ENCODE measurements at regions not wholly inside any gene's neighbourhood (a gene's known extent, or its start where the extent isn't known, plus 50 kb on each side); places are given as distances from the start of the nearest gene placed in this dataset.
"Not testable (repeated sequence)": the region's sequence is repeated elsewhere in the genome, so short reads cannot be mapped to it uniquely, and the experiment has no call there.

DNA sequence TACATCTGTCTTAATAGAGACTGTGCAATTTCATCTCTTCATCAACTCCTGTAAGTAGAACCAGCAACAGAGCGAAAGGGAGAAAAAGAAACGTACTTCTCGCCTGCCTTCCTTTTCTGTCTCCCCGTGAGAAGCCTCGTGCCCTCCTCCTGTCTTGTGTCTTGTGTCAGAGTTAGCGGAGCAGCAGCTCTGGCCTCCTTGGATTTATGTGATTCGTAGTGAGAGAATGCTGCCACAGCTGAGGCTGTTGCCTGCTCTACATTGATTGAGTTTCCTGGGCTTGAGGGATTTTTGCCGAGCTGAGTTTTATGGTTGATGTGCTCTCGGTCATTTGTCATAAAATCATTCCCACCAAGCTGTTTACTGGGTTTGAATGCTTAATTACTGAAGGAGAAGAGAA is 579.1 kb upstream of the RBFOX1 start:
- Histone ChIP-seq H3K27me3 (ENCODE audit: control insufficient read depth, insufficient read depth, low read length, poor library complexity, severe bottlenecking) (no peaks in the 10 kb centered on the region), H3K9me3 (ENCODE audit: control insufficient read depth, low read length) (no peaks in the 10 kb centered on the region), H3K27ac (ENCODE audit: insufficient read depth, low read depth, low read length, poor library complexity, severe bottlenecking) (no peak overlapping the region), H3K4me3 (ENCODE audit: insufficient read depth, low read depth, low read length) (no peak overlapping the region), H3K36me3 (ENCODE audit: control insufficient read depth, insufficient read depth, low read length) (no peaks in the 10 kb centered on the region), H3K4me1 (ENCODE audit: control insufficient read depth, insufficient read depth, low read length) (no peaks in the 10 kb centered on the region)
- WGBS, 2 experiments = 51 to 65% methylated on average over 9 of the region's 9 CpGs

- Histone ChIP-seq H3K4me1 (ENCODE audit: control insufficient read depth, insufficient read depth, low read length) (no peaks in the 10 kb centered on the region), H3K27me3 (ENCODE audit: control insufficient read depth, insufficient read depth, low read length, poor library complexity, severe bottlenecking) (no peaks in the 10 kb centered on the region), H3K9me3 (ENCODE audit: control insufficient read depth, low read length) (no peaks in the 10 kb centered on the region), H3K27ac (ENCODE audit: insufficient read depth, low read depth, low read length, poor library complexity, severe bottlenecking) (no peak overlapping the region), H3K36me3 (ENCODE audit: control insufficient read depth, insufficient read depth, low read length) (no peaks in the 10 kb centered on the region), H3K4me3 (ENCODE audit: insufficient read depth, low read depth, low read length) (no peak overlapping the region)
- 90 to 94% methylated on average over 1 of the region's 1 CpG for WGBS, 2 experiments
These were observed 581.5 kb upstream of the RBFOX1 start for GRCh38 chr16:6751191-6751590.

- H3K36me3 ChIP-seq (ENCODE audit: control insufficient read depth, insufficient read depth, low read length) = no peaks in the 10 kb centered on the region
- H3K27ac ChIP-seq (ENCODE audit: insufficient read depth, low read depth, low read length, poor library complexity, severe bottlenecking) = no peak overlapping the region
- H3K4me3 ChIP-seq (ENCODE audit: insufficient read depth, low read depth, low read length) = no peak overlapping the region
- 84 to 86% methylated on average over 4 of the region's 4 CpGs for WGBS, 2 experiments
- H3K9me3 ChIP-seq (ENCODE audit: control insufficient read depth, low read length) = no peaks in the 10 kb centered on the region
- H3K4me1 ChIP-seq (ENCODE audit: control insufficient read depth, insufficient read depth, low read length) = no peaks in the 10 kb centered on the region
- H3K27me3 ChIP-seq (ENCODE audit: control insufficient read depth, insufficient read depth, low read length, poor library complexity, severe bottlenecking) = no peaks in the 10 kb centered on the region
These were observed 582.9 kb upstream of the RBFOX1 start for GRCh38 chr16:6749698-6750097.

DNA sequence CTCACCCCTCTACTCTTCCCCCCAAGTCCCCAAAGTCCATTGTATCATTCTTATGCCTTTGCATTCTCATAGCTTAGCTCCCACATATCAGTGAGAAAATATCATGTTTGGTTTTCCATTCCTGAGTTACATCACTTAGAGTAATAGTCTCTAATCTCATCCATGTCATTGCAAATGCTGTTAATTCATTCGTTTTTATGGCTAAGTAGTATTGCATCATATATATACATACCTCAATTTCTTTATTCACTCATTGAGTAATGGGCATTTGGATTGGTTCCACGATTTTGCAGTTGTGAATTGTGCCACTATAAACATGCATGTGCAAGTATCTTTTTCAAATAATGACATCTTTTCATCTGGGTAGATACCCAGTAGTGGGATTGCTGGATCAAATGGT is 596.3 kb upstream of the RBFOX1 start:
- not testable (repeated sequence) for H3K9me3 ChIP-seq (ENCODE audit: control insufficient read depth, low read length); H3K36me3 ChIP-seq (ENCODE audit: control insufficient read depth, insufficient read depth, low read length); H3K4me1 ChIP-seq (ENCODE audit: control insufficient read depth, insufficient read depth, low read length); H3K27me3 ChIP-seq (ENCODE audit: control insufficient read depth, insufficient read depth, low read length, poor library complexity, severe bottlenecking); H3K27ac ChIP-seq (ENCODE audit: insufficient read depth, low read depth, low read length, poor library complexity, severe bottlenecking); H3K4me3 ChIP-seq (ENCODE audit: insufficient read depth, low read depth, low read length)
- WGBS, 2 experiments = 90% methylated on average over 1 of the region's 2 CpGs; no CpG with 5 or more reads in 1 of the 2 experiments

GRCh38 chr16:6735631-6736030 is 597.0 kb upstream of the RBFOX1 start:
- no peaks in the 10 kb centered on the region for H3K4me1 ChIP-seq (ENCODE audit: control insufficient read depth, insufficient read depth, low read length)
- H3K4me3 ChIP-seq (ENCODE audit: insufficient read depth, low read depth, low read length) = no peak overlapping the region
- H3K27ac ChIP-seq (ENCODE audit: insufficient read depth, low read depth, low read length, poor library complexity, severe bottlenecking) = no peak overlapping the region
- no peaks in the 10 kb centered on the region for H3K9me3 ChIP-seq (ENCODE audit: control insufficient read depth, low read length)
- no peaks in the 10 kb centered on the region for H3K36me3 ChIP-seq (ENCODE audit: control insufficient read depth, insufficient read depth, low read length)
- H3K27me3 ChIP-seq (ENCODE audit: control insufficient read depth, insufficient read depth, low read length, poor library complexity, severe bottlenecking) = no peaks in the 10 kb centered on the region
- 30 to 33% methylated on average over 3 of the region's 3 CpGs for WGBS, 2 experiments

DNA sequence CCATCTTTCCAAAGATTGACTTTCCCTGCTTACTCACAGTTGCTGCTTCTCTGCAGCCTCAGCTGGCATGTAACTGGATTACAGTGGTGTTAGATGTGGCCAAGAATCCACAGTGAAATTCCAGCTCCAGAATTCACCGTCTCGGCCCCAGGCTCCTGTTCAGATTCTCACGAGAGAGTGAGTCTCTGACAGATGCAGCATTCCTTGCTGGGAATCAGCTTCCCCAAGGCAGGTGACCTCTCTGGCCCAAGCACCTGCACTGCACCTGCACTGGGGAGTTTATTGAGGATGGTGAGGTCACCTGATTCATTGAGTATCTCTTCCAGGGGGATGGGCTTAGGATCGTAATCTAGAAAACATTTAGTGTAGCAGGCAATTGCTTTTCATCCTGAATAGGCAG is 600.5 kb upstream of the RBFOX1 start:
- Histone ChIP-seq H3K36me3 (ENCODE audit: control insufficient read depth, insufficient read depth, low read length) (no peaks in the 10 kb centered on the region), H3K27ac (ENCODE audit: insufficient read depth, low read depth, low read length, poor library complexity, severe bottlenecking) (no peak overlapping the region), H3K9me3 (ENCODE audit: control insufficient read depth, low read length) (no peaks in the 10 kb centered on the region), H3K4me1 (ENCODE audit: control insufficient read depth, insufficient read depth, low read length) (no peaks in the 10 kb centered on the region), H3K4me3 (ENCODE audit: insufficient read depth, low read depth, low read length) (no peak overlapping the region), H3K27me3 (ENCODE audit: control insufficient read depth, insufficient read depth, low read length, poor library complexity, severe bottlenecking) (no peaks in the 10 kb centered on the region)
- WGBS, 2 experiments = 71 to 77% methylated on average over 4 of the region's 4 CpGs

GRCh38 chr16:6728381-6728780 is 604.3 kb upstream of the RBFOX1 start:
- 95% methylated on average over 2 of the region's 3 CpGs; no CpG with 5 or more reads in 1 of the 2 experiments for WGBS, 2 experiments

DNA sequence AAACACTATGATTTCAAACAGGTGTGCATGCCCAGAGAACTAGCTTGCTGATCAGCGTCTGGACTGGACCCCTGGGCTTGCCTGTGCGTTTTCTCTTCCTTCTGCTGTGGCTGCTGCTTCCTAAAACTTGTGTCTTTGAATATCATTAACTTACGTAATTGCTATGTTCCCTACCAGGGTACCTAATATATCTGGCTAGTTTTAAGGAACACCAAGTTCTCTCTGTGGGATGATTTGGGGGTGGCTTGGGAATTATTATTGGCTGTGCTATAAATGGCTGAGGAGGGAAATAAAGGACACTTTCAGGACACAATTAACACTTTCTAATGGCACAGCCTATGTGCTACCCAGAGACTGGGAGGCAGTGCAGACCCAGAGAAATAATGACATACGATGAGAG is 606.0 kb upstream of the RBFOX1 start:
- Histone ChIP-seq H3K4me1 (ENCODE audit: control insufficient read depth, insufficient read depth, low read length) (no peaks in the 10 kb centered on the region), H3K27me3 (ENCODE audit: control insufficient read depth, insufficient read depth, low read length, poor library complexity, severe bottlenecking) (no peaks in the 10 kb centered on the region), H3K4me3 (ENCODE audit: insufficient read depth, low read depth, low read length) (no peak overlapping the region), H3K27ac (ENCODE audit: insufficient read depth, low read depth, low read length, poor library complexity, severe bottlenecking) (no peak overlapping the region), H3K9me3 (ENCODE audit: control insufficient read depth, low read length) (no peaks in the 10 kb centered on the region), H3K36me3 (ENCODE audit: control insufficient read depth, insufficient read depth, low read length) (no peaks in the 10 kb centered on the region)
- WGBS, 2 experiments = 93 to 96% methylated on average over 3 of the region's 4 CpGs

More at GRCh38 chr16:6728381-6728780, 604.3 kb upstream of the RBFOX1 start:
- no peak overlapping the region for H3K4me3 ChIP-seq (ENCODE audit: insufficient read depth, low read depth, low read length)
- no peaks in the 10 kb centered on the region for H3K9me3 ChIP-seq (ENCODE audit: control insufficient read depth, low read length)
- no peaks in the 10 kb centered on the region for H3K27me3 ChIP-seq (ENCODE audit: control insufficient read depth, insufficient read depth, low read length, poor library complexity, severe bottlenecking)
- H3K4me1 ChIP-seq (ENCODE audit: control insufficient read depth, insufficient read depth, low read length) = no peaks in the 10 kb centered on the region
- H3K36me3 ChIP-seq (ENCODE audit: control insufficient read depth, insufficient read depth, low read length) = no peaks in the 10 kb centered on the region
- H3K27ac ChIP-seq (ENCODE audit: insufficient read depth, low read depth, low read length, poor library complexity, severe bottlenecking) = no peak overlapping the region

DNA sequence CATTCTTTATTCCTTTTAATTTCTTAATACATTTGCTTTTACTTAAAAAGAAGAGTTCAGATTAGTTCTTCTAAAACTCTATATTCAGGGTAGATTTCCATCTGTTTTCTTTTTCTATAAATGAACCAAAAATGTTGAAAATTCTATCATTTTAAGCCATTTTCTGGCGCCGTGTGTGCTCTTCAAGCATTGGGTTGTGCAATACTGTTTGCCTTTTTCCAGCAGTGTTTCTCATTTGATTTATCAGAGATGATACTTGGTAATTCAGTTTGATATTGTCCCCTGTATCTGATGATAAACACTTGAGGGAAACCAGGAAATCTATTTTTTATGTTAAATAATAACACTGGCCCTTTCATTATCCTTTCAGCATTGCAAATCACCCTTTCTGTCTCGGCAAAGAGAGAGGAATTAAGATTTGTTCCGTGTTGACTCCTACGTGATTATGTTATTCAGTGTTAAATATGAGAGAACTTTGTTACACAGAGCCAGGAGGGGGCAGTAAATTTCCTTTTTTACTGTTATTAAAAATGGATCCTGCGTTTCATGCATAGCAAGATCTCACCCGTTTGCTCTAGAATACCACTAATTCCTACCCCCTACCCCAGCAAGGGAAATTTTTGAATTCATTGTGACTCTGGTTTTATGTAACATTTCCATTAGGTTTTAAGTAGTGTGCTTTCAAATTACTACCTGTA is 606.9 kb upstream of the RBFOX1 start:
- no peaks in the 10 kb centered on the region for H3K4me1 ChIP-seq (ENCODE audit: control insufficient read depth, insufficient read depth, low read length)
- no peaks in the 10 kb centered on the region for H3K27me3 ChIP-seq (ENCODE audit: control insufficient read depth, insufficient read depth, low read length, poor library complexity, severe bottlenecking)
- H3K4me3 ChIP-seq (ENCODE audit: insufficient read depth, low read depth, low read length) = no peak overlapping the region
- no peaks in the 10 kb centered on the region for H3K36me3 ChIP-seq (ENCODE audit: control insufficient read depth, insufficient read depth, low read length)
- H3K9me3 ChIP-seq (ENCODE audit: control insufficient read depth, low read length) = no peaks in the 10 kb centered on the region
- no peak overlapping the region for H3K27ac ChIP-seq (ENCODE audit: insufficient read depth, low read depth, low read length, poor library complexity, severe bottlenecking)
- 70 to 76% methylated on average over 5 to 7 of the region's 7 CpGs for WGBS, 2 experiments

GRCh38 chr16:6725206-6725605 is 607.4 kb upstream of the RBFOX1 start:
- WGBS, 2 experiments = 90 to 94% methylated on average over 10 of the region's 10 CpGs
- not testable (repeated sequence) for H3K9me3 ChIP-seq (ENCODE audit: control insufficient read depth, low read length)

GRCh38 chr16:6722786-6723185 is 609.9 kb upstream of the RBFOX1 start:
- Histone ChIP-seq H3K4me3 (ENCODE audit: insufficient read depth, low read depth, low read length) (no peak overlapping the region), H3K36me3 (ENCODE audit: control insufficient read depth, insufficient read depth, low read length) (no peaks in the 10 kb centered on the region), H3K9me3 (ENCODE audit: control insufficient read depth, low read length) (no peaks in the 10 kb centered on the region), H3K27ac (ENCODE audit: insufficient read depth, low read depth, low read length, poor library complexity, severe bottlenecking) (no peak overlapping the region), H3K27me3 (ENCODE audit: control insufficient read depth, insufficient read depth, low read length, poor library complexity, severe bottlenecking) (no peaks in the 10 kb centered on the region), H3K4me1 (ENCODE audit: control insufficient read depth, insufficient read depth, low read length) (no peaks in the 10 kb centered on the region)
- WGBS, 2 experiments = 81 to 84% methylated on average over 3 of the region's 3 CpGs

More at GRCh38 chr16:6725206-6725605, 607.4 kb upstream of the RBFOX1 start:
- H3K4me3 ChIP-seq (ENCODE audit: insufficient read depth, low read depth, low read length); H3K4me1 ChIP-seq (ENCODE audit: control insufficient read depth, insufficient read depth, low read length); H3K27ac ChIP-seq (ENCODE audit: insufficient read depth, low read depth, low read length, poor library complexity, severe bottlenecking); H3K27me3 ChIP-seq (ENCODE audit: control insufficient read depth, insufficient read depth, low read length, poor library complexity, severe bottlenecking); H3K36me3 ChIP-seq (ENCODE audit: control insufficient read depth, insufficient read depth, low read length): not testable (repeated sequence)
